ENCODE measurements at regions not wholly inside any gene's neighbourhood (a gene's known extent, or its start where the extent isn't known, plus 50 kb on each side); places are given as distances from the start of the nearest gene placed in this dataset.

DNA sequence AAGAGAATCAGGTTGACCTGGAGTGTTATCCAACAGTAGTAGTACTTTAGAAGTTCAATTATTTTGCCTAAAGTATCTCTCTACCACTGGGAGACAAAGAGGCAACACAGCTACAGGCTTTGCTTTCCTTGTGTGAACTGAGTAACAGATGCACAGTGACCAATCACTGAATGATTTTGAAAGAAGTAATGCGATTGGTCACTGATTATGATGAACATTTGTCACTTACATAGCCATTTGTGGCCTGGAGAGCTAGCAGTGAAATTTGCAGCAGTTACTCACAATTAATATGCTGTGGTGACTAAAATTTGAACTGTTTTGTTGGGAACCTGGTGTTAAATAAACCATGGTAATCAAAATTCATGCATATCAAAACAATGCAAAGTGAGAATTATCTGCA lies 508.7 kb upstream of the DIPK2B start:
- Mint-ChIP-seq H3K9me3 (peaks cover 5% of the 10 kb centered on the region), H3K4me3 (no peak overlapping the region), H3K27ac (peak overlapping the region; percentile 83), H3K27me3 (ENCODE audit: insufficient read depth) (no peaks in the 10 kb centered on the region), H3K36me3 (ENCODE audit: low read depth) (peaks cover 1% of the 10 kb centered on the region), H3K4me1 (ENCODE audit: low read depth) (peaks cover 37% of the 10 kb centered on the region)
- intact Hi-C loops (cut with micrococcal nuclease): no loop called here
- no peak for DNase-seq (ENCODE audit: low spot score)

DNA sequence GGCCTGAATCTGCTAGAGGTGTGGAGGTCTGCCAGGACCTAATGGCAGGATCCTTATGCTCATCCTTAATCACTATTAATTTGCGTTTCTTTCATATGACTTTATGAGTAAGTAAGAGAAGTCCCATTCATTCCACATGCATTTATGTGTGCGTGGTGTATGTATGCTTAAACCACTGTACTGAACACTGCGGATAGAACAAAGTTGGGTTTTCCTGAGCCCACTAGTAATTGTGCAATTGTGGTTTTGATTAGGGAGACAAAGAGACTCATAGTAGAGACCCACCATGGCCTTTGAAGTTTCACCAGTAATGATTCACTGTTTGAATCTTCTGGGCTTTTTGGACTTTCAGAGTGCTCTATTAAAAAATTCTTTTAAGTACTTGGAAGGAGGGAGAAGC lies 498.5 kb upstream of the DIPK2B start:
- peaks cover 3% of the 10 kb centered on the region for H3K36me3 Mint-ChIP-seq (ENCODE audit: low read depth)
- no peak for DNase-seq (ENCODE audit: low spot score)
- intact Hi-C loops (cut with micrococcal nuclease): no loop called here
- H3K4me3 Mint-ChIP-seq: no peak overlapping the region
- H3K9me3 Mint-ChIP-seq: peaks cover 14% of the 10 kb centered on the region
- H3K27ac Mint-ChIP-seq: no peak overlapping the region
- no peaks in the 10 kb centered on the region for H3K27me3 Mint-ChIP-seq (ENCODE audit: insufficient read depth)
- peaks cover 6% of the 10 kb centered on the region for H3K4me1 Mint-ChIP-seq (ENCODE audit: low read depth)

GRCh38 chrX:45697591-45697990 lies 496.9 kb upstream of the DIPK2B start:
- intact Hi-C loops (cut with micrococcal nuclease): no loop called here
- Mint-ChIP-seq H3K36me3 (ENCODE audit: low read depth) (peaks cover 3% of the 10 kb centered on the region), H3K4me3 (no peak overlapping the region), H3K27ac (peak overlapping the region; percentile 23), H3K4me1 (ENCODE audit: low read depth) (peaks cover 6% of the 10 kb centered on the region), H3K9me3 (peaks cover 15% of the 10 kb centered on the region), H3K27me3 (ENCODE audit: insufficient read depth) (no peaks in the 10 kb centered on the region)
- DNase-seq (ENCODE audit: low spot score): no peak

GRCh38 chrX:45696736-45697135 lies 496.1 kb upstream of the DIPK2B start:
- H3K36me3 Mint-ChIP-seq (ENCODE audit: low read depth): peaks cover 3% of the 10 kb centered on the region
- H3K4me1 Mint-ChIP-seq (ENCODE audit: low read depth): peaks cover 6% of the 10 kb centered on the region
- intact Hi-C loops (cut with micrococcal nuclease): no loop called here
- no peak overlapping the region for H3K4me3 Mint-ChIP-seq
- no peaks in the 10 kb centered on the region for H3K27me3 Mint-ChIP-seq (ENCODE audit: insufficient read depth)
- no peak overlapping the region for H3K27ac Mint-ChIP-seq
- H3K9me3 Mint-ChIP-seq: peaks cover 15% of the 10 kb centered on the region
- no peak for DNase-seq (ENCODE audit: low spot score)

DNA sequence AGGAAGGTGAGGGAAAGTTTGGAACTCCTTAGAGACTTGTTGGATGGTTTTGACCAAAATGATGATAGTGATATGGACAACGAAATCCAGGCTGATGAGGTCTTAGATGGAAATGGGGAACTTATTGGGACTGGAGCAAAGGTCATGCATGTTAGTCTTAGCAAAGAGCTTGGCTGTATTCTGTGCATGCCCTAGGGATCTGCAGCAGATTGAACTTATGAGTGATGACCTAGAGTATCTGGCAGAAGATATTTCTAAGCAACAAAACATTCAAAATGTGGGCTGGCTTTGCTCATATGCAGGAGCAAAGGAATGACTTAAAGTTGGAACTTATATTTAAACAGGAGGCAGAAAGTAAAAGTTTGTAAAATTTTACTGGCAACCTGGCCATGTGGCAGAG lies 489.3 kb upstream of the DIPK2B start:
- Mint-ChIP-seq H3K4me1 (ENCODE audit: low read depth) (no peaks in the 10 kb centered on the region), H3K4me3 (no peak overlapping the region), H3K27ac (no peak overlapping the region), H3K27me3 (ENCODE audit: insufficient read depth) (no peaks in the 10 kb centered on the region), H3K9me3 (peaks cover 7% of the 10 kb centered on the region), H3K36me3 (ENCODE audit: low read depth) (peaks cover 3% of the 10 kb centered on the region)
- DNase-seq (ENCODE audit: low spot score): no peak
- intact Hi-C loops (cut with micrococcal nuclease): no loop called here

DNA sequence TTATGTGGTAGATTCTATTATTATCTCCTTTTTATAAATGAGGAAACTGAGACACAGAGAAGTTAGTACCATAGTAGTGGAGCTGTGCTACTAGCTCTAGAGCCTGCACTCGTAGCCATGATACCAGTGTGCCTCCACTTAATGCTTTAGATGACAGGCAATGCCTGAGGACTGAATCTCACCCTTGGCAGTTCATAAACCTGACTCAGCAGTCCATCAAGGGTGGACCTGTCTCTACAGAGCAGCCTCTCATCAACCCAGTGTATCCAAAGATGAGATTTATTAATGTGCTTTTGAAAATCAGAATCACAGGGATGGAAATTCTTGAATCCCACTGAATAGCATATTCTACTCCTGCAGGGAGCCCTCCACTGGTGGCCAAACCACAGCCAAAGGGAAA lies 483.2 kb upstream of the DIPK2B start:
- Mint-ChIP-seq H3K4me3 (no peak overlapping the region), H3K4me1 (ENCODE audit: low read depth) (no peaks in the 10 kb centered on the region), H3K27ac (no peak overlapping the region), H3K9me3 (no peaks in the 10 kb centered on the region), H3K36me3 (ENCODE audit: low read depth) (no peaks in the 10 kb centered on the region), H3K27me3 (ENCODE audit: insufficient read depth) (no peaks in the 10 kb centered on the region)
- intact Hi-C loops (cut with micrococcal nuclease): no loop called here
- DNase-seq (ENCODE audit: low spot score): no peak

GRCh38 chrX:45681891-45682290 lies 481.2 kb upstream of the DIPK2B start:
- H3K4me1 Mint-ChIP-seq (ENCODE audit: low read depth): no peaks in the 10 kb centered on the region
- H3K4me3 Mint-ChIP-seq: no peak overlapping the region
- no peak overlapping the region for H3K27ac Mint-ChIP-seq
- no peaks in the 10 kb centered on the region for H3K9me3 Mint-ChIP-seq
- intact Hi-C loops (cut with micrococcal nuclease): no loop called here
- H3K36me3 Mint-ChIP-seq (ENCODE audit: low read depth): no peaks in the 10 kb centered on the region
- no peak for DNase-seq (ENCODE audit: low spot score)
- no peaks in the 10 kb centered on the region for H3K27me3 Mint-ChIP-seq (ENCODE audit: insufficient read depth)

- H3K4me1 Mint-ChIP-seq (ENCODE audit: low read depth): no peaks in the 10 kb centered on the region
- H3K27me3 Mint-ChIP-seq (ENCODE audit: insufficient read depth): no peaks in the 10 kb centered on the region
- no peaks in the 10 kb centered on the region for H3K36me3 Mint-ChIP-seq (ENCODE audit: low read depth)
- H3K27ac Mint-ChIP-seq: no peak overlapping the region
- H3K9me3 Mint-ChIP-seq: no peaks in the 10 kb centered on the region
- no peak overlapping the region for H3K4me3 Mint-ChIP-seq
- intact Hi-C loops (cut with micrococcal nuclease): no loop called here
- DNase-seq (ENCODE audit: low spot score): no peak
Observed at GRCh38 chrX:45669715-45670340, 469.2 kb upstream of the DIPK2B start.

DNA sequence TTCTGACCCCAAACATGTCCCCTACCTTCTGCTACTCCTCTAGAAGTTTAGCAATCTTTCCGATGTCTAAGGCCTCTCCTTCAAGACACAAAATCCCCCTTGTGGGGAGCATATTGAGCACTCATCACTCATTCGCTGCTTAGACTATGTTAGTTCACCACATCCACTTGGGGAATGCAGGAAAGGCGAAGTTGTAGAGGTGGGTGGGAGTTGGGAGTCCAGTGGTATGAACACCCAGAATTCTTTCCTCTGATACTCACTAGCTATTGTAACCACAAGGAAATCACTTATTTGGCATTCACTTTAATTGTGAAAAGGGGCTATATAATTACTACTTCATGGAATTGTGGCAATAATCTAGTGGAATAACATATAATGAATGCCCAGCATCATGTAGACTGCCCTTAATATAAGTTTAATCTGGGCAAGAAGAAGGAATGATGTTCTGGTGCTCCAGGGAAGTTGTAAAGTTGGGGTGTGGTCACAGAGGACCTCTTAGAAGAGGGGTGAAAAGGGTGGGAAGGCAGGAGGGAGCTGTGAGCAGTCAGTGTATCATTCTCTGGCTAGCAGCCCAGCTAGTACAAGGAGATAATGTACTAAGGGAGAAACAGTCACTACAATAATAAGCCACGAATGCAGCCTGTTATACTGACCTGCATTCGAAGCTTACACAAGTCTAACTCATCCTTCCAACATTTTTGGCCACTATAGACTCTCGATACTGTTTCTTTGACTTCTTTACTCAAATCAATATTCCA lies 468.2 kb upstream of the DIPK2B start:
- Mint-ChIP-seq H3K27me3 (ENCODE audit: insufficient read depth) (no peaks in the 10 kb centered on the region), H3K36me3 (ENCODE audit: low read depth) (no peaks in the 10 kb centered on the region), H3K4me3 (no peak overlapping the region), H3K9me3 (no peaks in the 10 kb centered on the region), H3K27ac (no peak overlapping the region), H3K4me1 (ENCODE audit: low read depth) (no peaks in the 10 kb centered on the region)
- intact Hi-C loops (cut with micrococcal nuclease): no loop called here
- DNase-seq (ENCODE audit: low spot score): no peak

DNA sequence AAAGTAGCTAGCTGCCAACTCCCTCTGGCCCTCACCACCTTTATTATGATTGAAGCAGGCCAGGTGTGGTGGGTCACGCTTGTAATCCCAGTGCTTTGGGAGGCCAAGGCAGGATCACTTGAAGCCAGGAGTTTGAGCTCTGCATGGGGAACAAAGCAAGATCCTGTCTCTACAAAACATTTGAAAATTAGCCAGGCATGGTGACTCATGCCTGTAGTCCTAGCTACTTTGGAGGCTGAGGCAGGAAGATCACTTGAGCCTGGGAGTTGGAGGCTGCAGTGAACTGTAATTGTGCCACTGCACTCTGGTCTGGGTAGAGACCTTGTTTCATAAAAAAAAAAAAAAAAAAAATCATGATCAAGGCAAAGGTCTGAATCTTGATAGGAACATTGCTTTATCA lies 467.0 kb upstream of the DIPK2B start:
- no peak for DNase-seq (ENCODE audit: low spot score)
- intact Hi-C loops (cut with micrococcal nuclease): no loop called here
- H3K4me3 Mint-ChIP-seq: no peak overlapping the region
- no peaks in the 10 kb centered on the region for H3K36me3 Mint-ChIP-seq (ENCODE audit: low read depth)
- H3K27me3 Mint-ChIP-seq (ENCODE audit: insufficient read depth): no peaks in the 10 kb centered on the region
- H3K9me3 Mint-ChIP-seq: no peaks in the 10 kb centered on the region
- H3K27ac Mint-ChIP-seq: no peak overlapping the region
- H3K4me1 Mint-ChIP-seq (ENCODE audit: low read depth): no peaks in the 10 kb centered on the region

- Mint-ChIP-seq H3K36me3 (ENCODE audit: low read depth) (no peaks in the 10 kb centered on the region), H3K27me3 (ENCODE audit: insufficient read depth) (no peaks in the 10 kb centered on the region), H3K4me3 (no peak overlapping the region), H3K9me3 (no peaks in the 10 kb centered on the region), H3K4me1 (ENCODE audit: low read depth) (no peaks in the 10 kb centered on the region), H3K27ac (no peak overlapping the region)
- no peak for DNase-seq (ENCODE audit: low spot score)
- intact Hi-C loops (cut with micrococcal nuclease): no loop called here
Observed at GRCh38 chrX:45664727-45665290, 464.1 kb upstream of the DIPK2B start.

DNA sequence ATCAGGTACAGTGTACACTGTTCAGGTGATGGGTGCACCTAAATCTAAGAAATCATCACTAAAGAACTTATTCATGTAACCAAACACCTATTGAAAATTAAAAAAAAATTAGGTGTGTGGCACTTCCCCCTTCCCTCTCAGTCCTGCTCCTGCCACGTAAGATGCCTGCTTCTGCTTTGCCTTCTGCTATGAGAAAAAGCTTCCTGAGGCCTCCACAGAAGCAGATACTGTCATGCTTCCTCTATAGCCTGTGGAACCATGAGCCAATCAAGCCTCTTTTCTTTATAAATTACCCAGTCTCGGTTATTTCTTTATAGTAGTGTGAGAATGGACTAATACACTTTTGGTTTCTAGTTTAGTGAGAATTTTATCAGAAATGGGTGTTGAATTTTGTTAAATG lies 459.8 kb upstream of the DIPK2B start:
- no peak overlapping the region for H3K4me3 Mint-ChIP-seq
- peaks cover 5% of the 10 kb centered on the region for H3K9me3 Mint-ChIP-seq
- H3K27me3 Mint-ChIP-seq (ENCODE audit: insufficient read depth): no peaks in the 10 kb centered on the region
- intact Hi-C loops (cut with micrococcal nuclease): no loop called here
- no peaks in the 10 kb centered on the region for H3K4me1 Mint-ChIP-seq (ENCODE audit: low read depth)
- no peak for DNase-seq (ENCODE audit: low spot score)
- no peaks in the 10 kb centered on the region for H3K36me3 Mint-ChIP-seq (ENCODE audit: low read depth)
- no peak overlapping the region for H3K27ac Mint-ChIP-seq

DNA sequence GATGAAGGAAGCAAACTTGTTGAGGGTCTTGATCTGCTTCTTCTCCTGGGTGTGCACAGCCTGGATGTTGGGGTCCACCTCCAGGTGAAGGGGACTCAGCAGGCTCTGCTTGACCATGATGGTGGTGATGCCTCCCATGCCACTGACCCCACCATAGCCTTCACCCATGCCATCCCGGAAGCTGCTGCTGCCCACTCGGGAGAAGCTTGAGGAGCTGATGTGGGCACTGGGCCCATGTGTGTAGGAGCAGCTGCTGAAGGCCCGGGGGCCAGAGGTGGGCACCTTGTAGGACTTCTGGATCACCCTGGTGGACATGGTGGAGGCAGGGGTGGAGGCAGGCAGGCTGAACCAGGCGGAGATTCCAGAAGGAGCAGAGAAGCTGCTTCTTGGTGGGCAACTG lies 432.7 kb upstream of the DIPK2B start:
- Mint-ChIP-seq H3K27ac (no peak overlapping the region), H3K27me3 (ENCODE audit: insufficient read depth) (peaks cover 11% of the 10 kb centered on the region)
- intact Hi-C loops (cut with micrococcal nuclease): no loop called here

More for the DNA sequence above, 432.7 kb upstream of the DIPK2B start:
- H3K4me3 Mint-ChIP-seq: no peak overlapping the region
- H3K36me3 Mint-ChIP-seq (ENCODE audit: low read depth): no peaks in the 10 kb centered on the region
- H3K9me3 Mint-ChIP-seq: no peaks in the 10 kb centered on the region
- DNase-seq (ENCODE audit: low spot score): no peak
- no peaks in the 10 kb centered on the region for H3K4me1 Mint-ChIP-seq (ENCODE audit: low read depth)

Data from activated T-helper 1 cell treated with anti-CD3 and anti-CD28 coated beads, Interleukin-12 subunit alpha, Interleukin-12 subunit beta, Interleukin-2, Interleukin-4 antibody, amounts not matched to agents 30 ng/mL and 10 ng/mL and 1 ng/mL, durations not matched to agents 14 hours and 24 hours and 36 hours (primary cell).